ENCODE measurements at regions not wholly inside any gene's neighbourhood (a gene's known extent, or its start where the extent isn't known, plus 50 kb on each side); places are given as distances from the start of the nearest gene placed in this dataset.

DNA sequence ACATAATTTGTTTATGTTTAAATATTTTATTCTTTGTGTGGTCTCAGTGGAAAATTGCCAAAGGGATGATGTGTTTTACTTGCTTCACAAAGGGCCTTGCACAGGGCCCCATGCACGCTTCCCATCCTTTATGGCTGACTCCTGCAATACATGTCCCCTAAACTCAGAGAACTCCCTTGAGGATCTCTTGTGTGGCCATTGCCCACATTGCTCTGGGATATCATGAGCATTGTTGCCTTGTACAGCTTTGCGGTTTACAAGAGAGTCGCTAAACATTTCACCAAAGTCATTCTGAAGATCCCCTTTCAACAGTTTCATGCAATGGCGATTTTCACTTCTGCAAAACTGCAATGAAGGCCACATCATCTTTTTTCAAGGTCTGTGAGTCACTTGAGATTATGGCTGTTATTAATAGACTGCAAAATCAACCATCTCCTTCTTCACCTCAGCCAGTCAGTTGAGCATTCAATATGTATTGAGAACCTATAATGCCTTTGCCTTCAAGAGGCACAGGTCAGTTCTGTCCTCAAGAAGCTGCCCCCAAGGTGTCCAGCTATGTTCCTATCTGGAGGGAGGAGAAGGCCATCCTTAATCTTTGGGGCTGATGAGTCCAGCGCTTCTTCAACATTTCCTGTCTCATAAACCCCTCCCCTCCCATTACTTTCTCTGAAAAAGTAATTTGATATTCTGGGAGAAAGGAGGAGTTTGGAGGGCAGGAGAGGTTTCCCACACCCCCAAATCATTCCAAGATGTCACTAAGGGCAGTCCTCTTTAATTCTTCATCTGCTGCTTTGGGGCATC is 108.1 kb downstream of the CCDC71L start:
- peak in 1 of 3 donors; percentile 30 for DNase-seq
- TF ChIP-seq, protein P1, sequence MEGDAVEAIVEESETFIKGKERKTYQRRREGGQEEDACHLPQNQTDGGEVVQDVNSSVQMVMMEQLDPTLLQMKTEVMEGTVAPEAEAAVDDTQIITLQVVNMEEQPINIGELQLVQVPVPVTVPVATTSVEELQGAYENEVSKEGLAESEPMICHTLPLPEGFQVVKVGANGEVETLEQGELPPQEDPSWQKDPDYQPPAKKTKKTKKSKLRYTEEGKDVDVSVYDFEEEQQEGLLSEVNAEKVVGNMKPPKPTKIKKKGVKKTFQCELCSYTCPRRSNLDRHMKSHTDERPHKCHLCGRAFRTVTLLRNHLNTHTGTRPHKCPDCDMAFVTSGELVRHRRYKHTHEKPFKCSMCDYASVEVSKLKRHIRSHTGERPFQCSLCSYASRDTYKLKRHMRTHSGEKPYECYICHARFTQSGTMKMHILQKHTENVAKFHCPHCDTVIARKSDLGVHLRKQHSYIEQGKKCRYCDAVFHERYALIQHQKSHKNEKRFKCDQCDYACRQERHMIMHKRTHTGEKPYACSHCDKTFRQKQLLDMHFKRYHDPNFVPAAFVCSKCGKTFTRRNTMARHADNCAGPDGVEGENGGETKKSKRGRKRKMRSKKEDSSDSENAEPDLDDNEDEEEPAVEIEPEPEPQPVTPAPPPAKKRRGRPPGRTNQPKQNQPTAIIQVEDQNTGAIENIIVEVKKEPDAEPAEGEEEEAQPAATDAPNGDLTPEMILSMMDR (IDR thresholded peaks at IDR 0.05): no peak
- TF ChIP-seq POLR2A (IDR thresholded peaks at IDR 0.05): no peak
- Histone ChIP-seq H3K36me3 (no peaks in the 10 kb centered on the region), H3K27me3 (no peaks in the 10 kb centered on the region), H3K4me3 (no peak overlapping the region), H3K4me1 (peaks cover 0 to 3% (median 0%) of the 10 kb centered on the region in 4 donors), H3K9me3 (no peaks in the 10 kb centered on the region), H3K27ac (no peak overlapping the region)

DNA sequence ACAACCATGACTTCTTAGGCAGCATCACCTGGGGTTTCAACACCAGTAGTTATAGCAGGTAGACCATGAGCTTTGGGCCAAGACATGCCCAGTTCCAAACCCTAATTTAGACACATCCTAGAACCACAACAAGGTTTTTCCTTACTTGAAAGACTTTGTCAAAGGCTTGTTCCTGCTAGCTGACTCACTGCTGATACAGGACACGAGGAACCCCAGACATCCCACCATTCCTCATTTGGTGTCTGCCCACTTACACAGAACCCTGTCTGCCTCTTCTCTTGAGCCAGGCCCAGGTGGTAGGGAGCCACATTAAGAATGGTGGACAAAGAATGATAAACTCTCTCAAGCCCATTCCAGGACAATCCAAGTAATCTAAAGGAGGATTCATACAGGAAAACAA is 109.0 kb downstream of the CCDC71L start:
- no peak for TF ChIP-seq POLR2A (IDR thresholded peaks at IDR 0.05)
- TF ChIP-seq, protein P1 (IDR thresholded peaks at IDR 0.05): no peak
- DNase-seq: no peak
- peaks cover 0 to 3% (median 0%) of the 10 kb centered on the region in 4 donors for H3K4me1 ChIP-seq
- H3K4me3 ChIP-seq: no peak overlapping the region
- H3K9me3 ChIP-seq: no peaks in the 10 kb centered on the region
- H3K27ac ChIP-seq: no peak overlapping the region
- H3K36me3 ChIP-seq: no peaks in the 10 kb centered on the region
- H3K27me3 ChIP-seq: no peaks in the 10 kb centered on the region

DNA sequence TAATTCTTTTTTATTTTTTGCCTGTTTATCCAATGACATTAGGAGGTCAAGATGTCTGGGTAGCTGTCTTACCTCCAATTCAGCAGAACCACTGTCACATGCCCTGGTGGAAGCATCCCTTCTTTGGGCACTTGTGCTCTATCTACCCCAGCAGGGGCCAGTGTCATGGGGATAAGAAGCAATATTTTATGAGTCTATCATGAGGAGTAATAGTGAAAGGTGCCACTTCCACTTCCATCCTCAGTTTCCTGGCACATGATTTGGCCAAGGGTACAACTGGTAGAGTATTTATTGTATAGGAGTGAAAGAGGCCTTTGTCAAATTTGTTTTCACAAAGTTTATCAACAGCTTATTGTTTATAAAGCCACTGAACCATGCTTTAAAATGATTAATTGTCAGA is 112.5 kb downstream of the CCDC71L start:
- Histone ChIP-seq H3K4me1 (peaks cover 0 to 3% (median 0%) of the 10 kb centered on the region in 4 donors), H3K9me3 (no peaks in the 10 kb centered on the region), H3K27me3 (no peaks in the 10 kb centered on the region), H3K27ac (no peak overlapping the region), H3K36me3 (no peaks in the 10 kb centered on the region), H3K4me3 (no peak overlapping the region)
- TF ChIP-seq, protein P1 (IDR thresholded peaks at IDR 0.05): no peak
- no peak for TF ChIP-seq POLR2A (IDR thresholded peaks at IDR 0.05)
- DNase-seq: no peak

DNA sequence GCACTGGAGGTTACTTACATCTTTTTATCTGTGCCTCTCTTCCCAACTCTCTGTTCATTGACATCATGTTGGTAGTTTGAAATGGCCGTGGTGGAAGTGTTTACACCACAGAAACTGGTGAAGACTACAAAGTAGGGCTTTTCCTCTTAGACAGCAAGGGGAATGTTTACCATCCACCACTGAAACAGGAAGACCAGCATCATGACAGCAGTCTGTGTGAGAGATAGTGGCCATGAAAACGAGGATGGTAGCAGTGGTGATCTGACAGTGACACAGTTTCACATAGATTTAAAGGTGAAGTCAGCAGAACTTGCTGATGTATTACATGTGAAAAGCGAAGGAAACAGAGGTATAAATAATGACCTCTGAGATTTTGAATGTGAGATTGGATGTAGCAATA is 115.7 kb downstream of the CCDC71L start:
- TF ChIP-seq POLR2A (IDR thresholded peaks at IDR 0.05): no peak
- TF ChIP-seq, protein P1 (IDR thresholded peaks at IDR 0.05): no peak
- no peak for DNase-seq
- Histone ChIP-seq H3K9me3 (no peaks in the 10 kb centered on the region), H3K27ac (no peak overlapping the region), H3K4me1 (peaks cover 0 to 4% (median 0%) of the 10 kb centered on the region in 4 donors), H3K27me3 (no peaks in the 10 kb centered on the region), H3K36me3 (no peaks in the 10 kb centered on the region), H3K4me3 (no peak overlapping the region)

DNA sequence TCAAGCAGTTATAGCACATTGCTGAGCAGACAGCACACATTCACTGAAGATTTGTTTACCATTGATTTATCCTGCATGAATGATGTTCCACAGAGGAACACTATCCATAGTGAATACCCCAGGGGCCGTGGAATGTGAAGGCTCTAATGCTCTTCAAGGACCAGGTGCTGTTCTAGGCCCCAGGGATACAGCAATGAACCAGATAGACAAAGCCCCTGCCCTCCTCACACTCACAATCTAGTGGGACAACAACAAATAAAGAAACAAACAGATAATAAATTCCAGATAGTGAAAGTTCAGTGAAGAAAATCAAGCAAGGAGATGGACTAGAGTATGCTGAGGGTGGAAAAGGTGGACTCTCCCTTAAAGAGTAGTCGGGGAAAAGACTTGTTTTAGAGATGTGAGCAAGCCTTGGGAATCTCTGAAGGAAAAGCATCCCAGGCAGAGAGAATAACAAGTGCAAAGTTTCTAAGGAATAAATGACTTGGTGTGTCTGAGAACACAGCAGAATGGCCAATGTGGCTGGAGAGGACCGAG is 117.7 kb downstream of the CCDC71L start:
- TF ChIP-seq, protein P1 (IDR thresholded peaks at IDR 0.05): no peak
- TF ChIP-seq POLR2A (IDR thresholded peaks at IDR 0.05): no peak
- Histone ChIP-seq H3K4me3 (no peak overlapping the region), H3K9me3 (no peaks in the 10 kb centered on the region), H3K27ac (peak overlapping the region in 2 of 4 donors; percentile 28 to 54), H3K4me1 (peaks cover 0 to 4% (median 0%) of the 10 kb centered on the region in 4 donors), H3K27me3 (no peaks in the 10 kb centered on the region), H3K36me3 (no peaks in the 10 kb centered on the region)
- DNase-seq: no peak

All from Peyer's patch (tissue), 4 donors.